ENCODE measurements at regions not wholly inside any gene's neighbourhood (a gene's known extent, or its start where the extent isn't known, plus 50 kb on each side); places are given as distances from the start of the nearest gene placed in this dataset.
"Not testable (repeated sequence)": the region's sequence is repeated elsewhere in the genome, so short reads cannot be mapped to it uniquely, and the experiment has no call there.

- TF ChIP-seq CTCF, POLR2A (IDR thresholded peaks at IDR 0.05): not testable (repeated sequence)
These were observed 736.1 kb upstream of the PCDH20 start for GRCh38 chr13:62151724-62152123.
